ENCODE measurements at regions not wholly inside any gene's neighbourhood (a gene's known extent, or its start where the extent isn't known, plus 50 kb on each side); places are given as distances from the start of the nearest gene placed in this dataset.
"Not testable (repeated sequence)": the region's sequence is repeated elsewhere in the genome, so short reads cannot be mapped to it uniquely, and the experiment has no call there.

DNA sequence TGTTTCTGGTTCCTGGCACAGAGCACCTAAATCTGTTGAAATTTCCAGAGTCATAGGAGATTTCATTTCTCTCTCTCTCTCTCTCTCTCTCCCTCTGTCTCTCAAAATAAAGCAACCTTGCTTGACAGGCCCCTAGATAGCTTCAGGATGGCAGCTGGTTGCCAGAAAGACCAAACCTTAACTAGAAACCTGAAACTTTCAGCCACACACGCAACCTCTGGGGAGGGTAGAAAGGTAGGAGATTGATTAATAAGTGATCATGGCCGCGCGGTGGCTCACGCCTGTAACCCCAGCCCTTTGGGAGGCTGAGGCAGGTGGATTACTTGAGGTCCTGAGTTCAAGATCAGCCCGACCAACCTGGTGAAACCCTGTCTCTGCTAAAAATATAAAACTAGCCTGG is 1885.4 kb upstream of the CELF4 start:
- DNase-seq: no peak
- H3K9me3 ChIP-seq: no peaks in the 10 kb centered on the region
- 93 to 98% (median 95%) methylated on average over 6 of the region's 6 CpGs for WGBS, 3 donors
- no peak overlapping the region for H3K27ac ChIP-seq
- TF ChIP-seq, protein P1, sequence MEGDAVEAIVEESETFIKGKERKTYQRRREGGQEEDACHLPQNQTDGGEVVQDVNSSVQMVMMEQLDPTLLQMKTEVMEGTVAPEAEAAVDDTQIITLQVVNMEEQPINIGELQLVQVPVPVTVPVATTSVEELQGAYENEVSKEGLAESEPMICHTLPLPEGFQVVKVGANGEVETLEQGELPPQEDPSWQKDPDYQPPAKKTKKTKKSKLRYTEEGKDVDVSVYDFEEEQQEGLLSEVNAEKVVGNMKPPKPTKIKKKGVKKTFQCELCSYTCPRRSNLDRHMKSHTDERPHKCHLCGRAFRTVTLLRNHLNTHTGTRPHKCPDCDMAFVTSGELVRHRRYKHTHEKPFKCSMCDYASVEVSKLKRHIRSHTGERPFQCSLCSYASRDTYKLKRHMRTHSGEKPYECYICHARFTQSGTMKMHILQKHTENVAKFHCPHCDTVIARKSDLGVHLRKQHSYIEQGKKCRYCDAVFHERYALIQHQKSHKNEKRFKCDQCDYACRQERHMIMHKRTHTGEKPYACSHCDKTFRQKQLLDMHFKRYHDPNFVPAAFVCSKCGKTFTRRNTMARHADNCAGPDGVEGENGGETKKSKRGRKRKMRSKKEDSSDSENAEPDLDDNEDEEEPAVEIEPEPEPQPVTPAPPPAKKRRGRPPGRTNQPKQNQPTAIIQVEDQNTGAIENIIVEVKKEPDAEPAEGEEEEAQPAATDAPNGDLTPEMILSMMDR (IDR thresholded peaks at IDR 0.05): no peak
- TF ChIP-seq POLR2A (IDR thresholded peaks at IDR 0.05) (no peak), EP300 (IDR thresholded peaks at IDR 0.05) (no peak)
- H3K36me3 ChIP-seq: no peaks in the 10 kb centered on the region
- peaks cover 2% of the 10 kb centered on the region for H3K4me1 ChIP-seq (ENCODE audit: insufficient read depth)
- intact Hi-C loops (cut with DNase I): no loop called here
- no peaks in the 10 kb centered on the region for H3K27me3 ChIP-seq
- no peak overlapping the region for H3K4me3 ChIP-seq

DNA sequence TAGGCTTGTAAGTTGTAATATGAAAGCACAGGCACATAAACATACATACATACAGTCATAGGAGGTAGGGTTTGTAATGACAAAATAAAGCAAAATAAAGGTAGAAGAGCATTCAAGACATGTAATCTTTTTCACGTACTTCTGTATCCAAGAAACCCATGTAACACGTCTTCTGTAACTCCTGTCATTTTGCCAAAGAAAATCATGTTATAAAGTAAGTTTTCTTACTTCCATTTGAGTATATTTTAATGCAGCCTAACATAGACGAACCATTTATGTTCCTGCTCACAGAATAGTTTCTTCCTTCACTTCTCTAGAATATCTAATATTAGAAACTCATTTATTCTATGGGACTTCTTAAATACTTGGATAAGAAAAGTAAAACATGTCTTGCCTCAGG is 1884.0 kb upstream of the CELF4 start:
- 66 to 71% (median 67%) methylated on average over 3 of the region's 3 CpGs for WGBS, 3 donors
- no peak for DNase-seq
- no peaks in the 10 kb centered on the region for H3K27me3 ChIP-seq
- peaks cover 2% of the 10 kb centered on the region for H3K4me1 ChIP-seq (ENCODE audit: insufficient read depth)
- H3K36me3 ChIP-seq: no peaks in the 10 kb centered on the region
- intact Hi-C loops (cut with DNase I): loop anchor here in 1 of 4 donors (5.0 kb wide), 1 partner anchor 38 kb away; no protein-coding TSS in a partner anchor
- H3K9me3 ChIP-seq: no peaks in the 10 kb centered on the region
- TF ChIP-seq, protein P1 (IDR thresholded peaks at IDR 0.05): no peak
- TF ChIP-seq POLR2A (IDR thresholded peaks at IDR 0.05): no peak
- TF ChIP-seq EP300 (IDR thresholded peaks at IDR 0.05): no peak
- H3K4me3 ChIP-seq: no peak overlapping the region
- no peak overlapping the region for H3K27ac ChIP-seq

DNA sequence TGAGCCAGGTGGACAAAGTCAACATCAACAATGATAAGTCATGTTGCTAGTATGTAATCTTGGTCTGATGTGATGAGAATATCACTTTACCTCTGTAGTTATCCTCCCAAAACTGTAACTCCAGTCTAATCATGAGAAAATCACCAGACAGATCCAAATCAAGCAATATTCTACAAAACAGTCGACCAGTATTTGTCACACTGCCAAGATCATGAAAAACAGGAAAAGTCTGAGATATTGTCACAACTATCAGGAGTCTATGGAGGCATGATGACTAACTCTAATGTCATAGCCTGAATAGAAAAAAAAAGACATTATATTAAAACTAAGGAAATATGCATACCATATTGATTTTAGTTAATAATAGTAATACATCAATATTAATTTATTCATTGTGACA is 1883.3 kb upstream of the CELF4 start:
- H3K9me3 ChIP-seq: no peaks in the 10 kb centered on the region
- 44 to 61% (median 57%) methylated on average over 1 of the region's 1 CpG for WGBS, 3 donors
- DNase-seq: no peak

DNA sequence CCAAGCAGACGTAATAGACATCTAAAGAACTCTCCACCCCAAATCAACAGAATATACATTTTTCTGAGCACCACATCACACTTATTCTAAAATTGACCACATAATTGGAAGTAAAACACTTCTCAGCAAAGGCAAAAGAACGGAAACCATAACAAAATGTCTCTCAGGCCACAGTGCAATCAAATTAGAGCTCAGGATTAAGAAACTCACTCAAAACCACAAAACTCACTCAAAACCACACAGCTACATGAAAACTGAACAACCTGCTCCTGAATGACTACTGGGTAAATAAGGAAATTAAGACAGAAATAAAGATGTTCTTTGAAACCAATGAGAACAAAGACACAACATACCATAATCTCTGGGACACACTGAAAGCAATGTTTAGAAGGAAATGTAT is 1879.4 kb upstream of the CELF4 start:
- intact Hi-C loops (cut with DNase I): loop anchor here in 1 of 4 donors (5.0 kb wide), 1 partner anchor 42 kb away; no protein-coding TSS in a partner anchor
- H3K9me3 ChIP-seq; H3K27me3 ChIP-seq; H3K36me3 ChIP-seq; H3K4me3 ChIP-seq; DNase-seq; H3K27ac ChIP-seq; H3K4me1 ChIP-seq (ENCODE audit: insufficient read depth): not testable (repeated sequence)
- WGBS, 3 donors: 93 to 94% (median 93%) methylated on average over 2 of the region's 2 CpGs

More for the DNA sequence above, 1883.3 kb upstream of the CELF4 start:
- Histone ChIP-seq H3K27me3 (no peaks in the 10 kb centered on the region), H3K36me3 (no peaks in the 10 kb centered on the region), H3K4me1 (ENCODE audit: insufficient read depth) (peaks cover 2% of the 10 kb centered on the region), H3K27ac (no peak overlapping the region), H3K4me3 (no peak overlapping the region)
- intact Hi-C loops (cut with DNase I): loop anchor here in 1 of 4 donors (5.0 kb wide), 1 partner anchor 38 kb away; no protein-coding TSS in a partner anchor
- TF ChIP-seq EP300 (IDR thresholded peaks at IDR 0.05): no peak
- no peak for TF ChIP-seq POLR2A (IDR thresholded peaks at IDR 0.05)
- TF ChIP-seq, protein P1 (IDR thresholded peaks at IDR 0.05): no peak

DNA sequence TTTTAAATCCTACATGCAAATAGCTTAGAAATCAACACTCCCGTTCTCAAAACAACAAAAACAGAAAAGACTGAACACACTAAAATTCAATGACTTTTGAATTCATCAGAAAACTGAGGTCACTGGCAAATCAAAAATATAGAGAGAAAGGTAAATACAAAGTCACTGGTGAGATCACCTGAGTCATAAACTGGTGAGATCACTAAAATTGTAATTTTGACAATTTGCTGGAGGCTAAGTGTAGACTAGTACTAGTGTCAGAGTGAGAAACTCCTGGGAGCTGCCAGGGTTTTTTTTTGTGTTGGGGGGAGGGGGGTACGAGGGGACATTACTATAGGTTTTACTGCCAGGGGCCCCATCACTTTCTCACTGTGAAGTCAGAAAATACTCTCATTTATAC is 1876.0 kb upstream of the CELF4 start:
- Histone ChIP-seq H3K36me3 (no peaks in the 10 kb centered on the region), H3K4me3 (no peak overlapping the region), H3K27me3 (no peaks in the 10 kb centered on the region), H3K9me3 (no peaks in the 10 kb centered on the region), H3K4me1 (ENCODE audit: insufficient read depth) (no peaks in the 10 kb centered on the region), H3K27ac (no peak overlapping the region)
- DNase-seq: no peak
- TF ChIP-seq EP300 (IDR thresholded peaks at IDR 0.05) (no peak), POLR2A (IDR thresholded peaks at IDR 0.05) (no peak)
- TF ChIP-seq, protein P1 (IDR thresholded peaks at IDR 0.05): no peak
- intact Hi-C loops (cut with DNase I): no loop called here
- 77 to 85% (median 79%) methylated on average over 2 of the region's 2 CpGs for WGBS, 3 donors

Measured in ovary (tissue), 7 donors.